H9 (cell line): ENCODE measurements at regions not wholly inside any gene's neighbourhood (a gene's known extent, or its start where the extent isn't known, plus 50 kb on each side); places are given as distances from the start of the nearest gene placed in this dataset.

ENCODE experiments used
- DNase-seq: peaks from one replicate; pipeline ENCODE4 v3.0.0-alpha.2; 2017
- H2AFZ ChIP-seq: one replicate; pipeline ENCODE4 v1.6.1; 2013; ENCODE audit warnings: mild to moderate bottlenecking, low read length, control low read depth, moderate library complexity
- H2AK5ac ChIP-seq: 2 replicates; pipeline ENCODE4 v1.6.1; 2013; ENCODE audit warnings: low read length, control low read depth, mixed read lengths; ENCODE audit not compliant: insufficient read length
- H2BK120ac ChIP-seq: one replicate; pipeline ENCODE4 v1.6.1; 2013; ENCODE audit warnings: low read depth, mild to moderate bottlenecking, low read length, control low read depth, inconsistent platforms; ENCODE audit not compliant: poor library complexity, severe bottlenecking
- H2BK12ac ChIP-seq: 2 replicates; pipeline ENCODE4 v1.6.1; 2013; ENCODE audit warnings: low read length, control low read depth, mixed read lengths, low read depth; ENCODE audit not compliant: insufficient read length
- H2BK15ac ChIP-seq: 2 replicates; pipeline ENCODE4 v1.6.1; 2013; ENCODE audit warnings: low read depth, low read length, control low read depth
- H2BK20ac ChIP-seq: one replicate; pipeline ENCODE4 v1.6.1; 2013; ENCODE audit warnings: low read depth, mild to moderate bottlenecking, low read length, control low read depth, inconsistent platforms; ENCODE audit not compliant: poor library complexity, severe bottlenecking
- H2BK5ac ChIP-seq: 2 replicates; pipeline ENCODE4 v1.6.1; 2013; ENCODE audit warnings: low read length, control low read depth, mixed read lengths; ENCODE audit not compliant: insufficient read length
- H3K14ac ChIP-seq: 2 replicates; pipeline ENCODE4 v1.6.1; 2013; ENCODE audit warnings: low read length, control low read depth; ENCODE audit not compliant: insufficient read depth
- H3K18ac ChIP-seq: 2 replicates; pipeline ENCODE4 v1.6.1; 2013; ENCODE audit warnings: low read depth, mild to moderate bottlenecking, mixed read lengths, low read length, control low read depth; ENCODE audit not compliant: insufficient read length
- H3K23ac ChIP-seq: 2 replicates; pipeline ENCODE4 v1.6.1; 2013; ENCODE audit warnings: low read length, control low read depth, mixed read lengths, low read depth; ENCODE audit not compliant: insufficient read length
- H3K23me2 ChIP-seq: 2 replicates; pipeline ENCODE4 v1.6.1; 2013; ENCODE audit warnings: low read depth, mild to moderate bottlenecking, mixed read lengths, low read length, control low read depth; ENCODE audit not compliant: insufficient read length, poor library complexity, severe bottlenecking
- H3K27ac ChIP-seq: 2 replicates; pipeline ENCODE4 v1.5.1; 2013; ENCODE audit warnings: low read length, control low read depth, mixed read lengths, low read depth; ENCODE audit not compliant: insufficient read length
- H3K27me3 ChIP-seq: 2 replicates; pipeline ENCODE4 v1.6.1; 2013; ENCODE audit warnings: low read length, control low read depth, inconsistent platforms; ENCODE audit not compliant: insufficient read depth
- H3K4ac ChIP-seq: 2 replicates; pipeline ENCODE4 v1.6.1; 2013; ENCODE audit warnings: low read depth, mild to moderate bottlenecking, control low read depth, inconsistent platforms, low read length, moderate library complexity
- H3K4me1 ChIP-seq: 2 replicates; pipeline ENCODE4 v1.6.1; 2013; ENCODE audit warnings: low read length, control low read depth, inconsistent platforms; ENCODE audit not compliant: insufficient read depth
- H3K4me2 ChIP-seq: 2 replicates; pipeline ENCODE4 v1.6.1; 2013; ENCODE audit warnings: low read length, control low read depth, mixed read lengths; ENCODE audit not compliant: insufficient read length, insufficient read depth
- H3K56ac ChIP-seq: 2 replicates; pipeline ENCODE4 v1.6.1; 2013; ENCODE audit warnings: low read depth, mild to moderate bottlenecking, mixed read lengths, low read length, control low read depth; ENCODE audit not compliant: insufficient read length
- H3K79me1 ChIP-seq: 2 replicates; pipeline ENCODE4 v1.6.1; 2013; ENCODE audit warnings: low read depth, mild to moderate bottlenecking, moderate library complexity, low read length, control low read depth, inconsistent platforms; ENCODE audit not compliant: insufficient read depth, poor library complexity, severe bottlenecking
- H3K79me2 ChIP-seq: 2 replicates; pipeline ENCODE4 v1.6.1; 2013; ENCODE audit warnings: low read length, control low read depth, inconsistent platforms; ENCODE audit not compliant: insufficient read depth
- H3K9ac ChIP-seq: 2 replicates; pipeline ENCODE4 v1.6.1; 2013; ENCODE audit warnings: low read length, control low read depth, mixed read lengths; ENCODE audit not compliant: insufficient read length; ENCODE audit errors: extremely low read depth
- H3K9me3 ChIP-seq: one replicate; pipeline ENCODE4 v1.6.1; 2013; ENCODE audit warnings: low read depth, low read length, inconsistent platforms; ENCODE audit not compliant: control insufficient read depth
- H3T11ph ChIP-seq: one replicate; pipeline ENCODE4 v1.6.1; 2013; ENCODE audit warnings: mild to moderate bottlenecking, low read length, control low read depth, inconsistent platforms
- H4K20me1 ChIP-seq: one replicate; pipeline ENCODE4 v1.6.1; 2013; ENCODE audit not compliant: control insufficient read depth, insufficient read length, insufficient read depth
- H4K5ac ChIP-seq: 2 replicates; pipeline ENCODE4 v1.6.1; 2013; ENCODE audit warnings: low read depth, mild to moderate bottlenecking, mixed read lengths, low read length, control low read depth; ENCODE audit not compliant: insufficient read length
- H4K8ac ChIP-seq: replicated peaks from 2 replicates; pipeline ENCODE4 v1.6.1; 2013; ENCODE audit warnings: low read length, control low read depth, mixed read lengths, low read depth; ENCODE audit not compliant: insufficient read length
- H4K91ac ChIP-seq: 2 replicates; pipeline ENCODE4 v1.6.1; 2013; ENCODE audit warnings: low read depth, mild to moderate bottlenecking, moderate library complexity, mixed read lengths, low read length, control low read depth; ENCODE audit not compliant: insufficient read length
- H3K27ac Mint-ChIP-seq, 3 experiments: 2 replicates in 2 of 3; 3 replicates in 1 of 3; pipeline ENCODE4 v1.8.0; 2020 to 2021; ENCODE audit warnings: mixed read lengths in 3 of 3, mild to moderate bottlenecking in 1 of 3, moderate library complexity in 1 of 3
- H3K27me3 Mint-ChIP-seq: 2 replicates; pipeline ENCODE4 v1.8.0; 2021; ENCODE audit warnings: low read depth, mild to moderate bottlenecking, moderate library complexity, mixed read lengths
- H3K36me3 Mint-ChIP-seq, 3 experiments: 2 replicates in 2 of 3; 3 replicates in 1 of 3; pipeline ENCODE4 v1.8.0; 2020 to 2021; ENCODE audit warnings: low read depth in 3 of 3, mixed read lengths in 3 of 3; ENCODE audit not compliant: insufficient read depth in 1 of 3
- H3K4me1 Mint-ChIP-seq, 2 experiments: 2 replicates each; pipeline ENCODE4 v1.8.0; 2020; ENCODE audit warnings: mixed read lengths in 2 of 2
- H3K4me3 Mint-ChIP-seq, 2 experiments: 2 replicates in 1 of 2; 3 replicates in 1 of 2; pipeline ENCODE4 v1.8.0; 2020 to 2021; ENCODE audit warnings: mild to moderate bottlenecking in 2 of 2, mixed read lengths in 2 of 2, moderate library complexity in 1 of 2
- H3K9me3 Mint-ChIP-seq, 2 experiments: 2 replicates in 1 of 2; 3 replicates in 1 of 2; pipeline ENCODE4 v1.8.0; 2020; ENCODE audit warnings: mild to moderate bottlenecking in 2 of 2, mixed read lengths in 2 of 2, moderate library complexity in 1 of 2
- CTCF ChIP-seq: fragments of 200-600 bp; sonication (generic); conservative IDR thresholded peaks from 3 replicates; pipeline ENCODE4 v1.8.0; 2021; ENCODE audit warnings: antibody characterized with exemption, mild to moderate bottlenecking
- WGBS: extraction: QIAGEN DNeasy Blood & Tissue Kit; methylation state at CpG from one replicate; pipeline ENCODE4 v1.1.7; 2013; ENCODE audit warnings: missing lambda C conversion rate, low lambda C conversion rate, mixed read lengths; ENCODE audit not compliant: insufficient read length; ENCODE audit errors: extremely low coverage; 5-methylcytosine and 5-hydroxymethylcytosine counted together

- Histone ChIP-seq H4K8ac (no peak overlapping the region), H2BK5ac (no peak overlapping the region), H3K79me2 (no peaks in the 10 kb centered on the region), H3K9me3 (no peaks in the 10 kb centered on the region), H2BK15ac (no peak overlapping the region), H3K56ac (no peak overlapping the region), H2AK5ac (no peak overlapping the region), H4K20me1 (no peaks in the 10 kb centered on the region), H2BK12ac (no peak overlapping the region), H3K27ac (no peak overlapping the region), H3K18ac (no peak overlapping the region), H3K79me1 (no peaks in the 10 kb centered on the region), H3K9ac (no peak overlapping the region), H2BK120ac (no peak overlapping the region), H3K27me3 (no peaks in the 10 kb centered on the region), H3K4ac (no peak overlapping the region), H4K91ac (no peak overlapping the region), H3K4me2 (no peak overlapping the region), H3K14ac (no peak overlapping the region), H3K4me1 (no peaks in the 10 kb centered on the region), H3T11ph (no peak overlapping the region), H3K23me2 (no peaks in the 10 kb centered on the region), H2AFZ (no peak overlapping the region), H3K23ac (no peak overlapping the region), H2BK20ac (no peak overlapping the region), H4K5ac (no peak overlapping the region)
- no peak overlapping the region; a peak in 1 of 7 replicates for H3K27ac Mint-ChIP-seq
- no peaks in the 10 kb centered on the region for H3K9me3 Mint-ChIP-seq
- no CpG with 5 or more reads among the region's 19 CpGs for WGBS
- no peak overlapping the region for H3K4me3 Mint-ChIP-seq
- peaks cover 18% of the 10 kb centered on the region for H3K27me3 Mint-ChIP-seq
- TF ChIP-seq CTCF = no peak
- no peak for DNase-seq
- no peaks in the 10 kb centered on the region for H3K36me3 Mint-ChIP-seq
- H3K4me1 Mint-ChIP-seq = peaks cover 5 to 13% of the 10 kb centered on the region in 2 experiments; a peak in 3 of 4 replicates
Measured at GRCh38 chr4:1547131-1547855, 136.8 kb downstream of the FAM53A start.
